ENCODE measurements at regions not wholly inside any gene's neighbourhood (a gene's known extent, or its start where the extent isn't known, plus 50 kb on each side); places are given as distances from the start of the nearest gene placed in this dataset.
"Not testable (repeated sequence)": the region's sequence is repeated elsewhere in the genome, so short reads cannot be mapped to it uniquely, and the experiment has no call there.

- DNase-seq = no peak
Measured at GRCh38 chr6:10174761-10175160, 240.1 kb downstream of the TFAP2A start.

- no peak for DNase-seq
Measured at GRCh38 chr6:10174056-10174455, 240.8 kb downstream of the TFAP2A start.

GRCh38 chr6:10171706-10172105, 243.2 kb downstream of the TFAP2A start:
- not testable (repeated sequence) for DNase-seq

GRCh38 chr6:10170816-10171215, 244.1 kb downstream of the TFAP2A start:
- no peak for DNase-seq

GRCh38 chr6:10166031-10166430, 248.8 kb downstream of the TFAP2A start:
- no peak for DNase-seq

GRCh38 chr6:10163203-10163962, 251.5 kb downstream of the TFAP2A start:
- DNase-seq = no peak

GRCh38 chr6:10156875-10157274, 258.0 kb downstream of the TFAP2A start:
- DNase-seq = no peak

GRCh38 chr6:10154251-10154650, 260.6 kb downstream of the TFAP2A start:
- no peak for DNase-seq

GRCh38 chr6:10151144-10151915, 263.5 kb downstream of the TFAP2A start:
- no peak for DNase-seq

- DNase-seq = no peak
Measured at GRCh38 chr6:10149603-10150002, 265.3 kb downstream of the TFAP2A start.

GRCh38 chr6:10146715-10147451, 268.0 kb downstream of the TFAP2A start:
- peak in 1 of 2 experiments; percentile 54 for DNase-seq

GRCh38 chr6:10144772-10145171, 270.1 kb downstream of the TFAP2A start:
- no peak for DNase-seq

- no peak for DNase-seq
Measured at GRCh38 chr6:10141746-10142443, 273.0 kb downstream of the TFAP2A start.

- DNase-seq = no peak
Measured at GRCh38 chr6:10140824-10141223, 274.1 kb downstream of the TFAP2A start.

GRCh38 chr6:10140136-10140535, 274.7 kb downstream of the TFAP2A start:
- no peak for DNase-seq

- no peak for DNase-seq
Measured at GRCh38 chr6:10138917-10139316, 276.0 kb downstream of the TFAP2A start.

GRCh38 chr6:10136636-10137035, 278.2 kb downstream of the TFAP2A start:
- no peak for DNase-seq

GRCh38 chr6:10134185-10134584, 280.7 kb downstream of the TFAP2A start:
- not testable (repeated sequence) for DNase-seq

GRCh38 chr6:10128721-10129120, 286.2 kb downstream of the TFAP2A start:
- DNase-seq = no peak

GRCh38 chr6:10122164-10122563, 292.7 kb downstream of the TFAP2A start:
- no peak for DNase-seq

- DNase-seq = peak; percentile 15 to 37
Measured at GRCh38 chr6:10112871-10113549, 301.9 kb downstream of the TFAP2A start.

GRCh38 chr6:10111975-10112374, 302.9 kb downstream of the TFAP2A start:
- no peak for DNase-seq
